SIG-M5 treated with dmso at 0.1 percent for 504 hours (cell line): ENCODE measurements at regions not wholly inside any gene's neighbourhood (a gene's known extent, or its start where the extent isn't known, plus 50 kb on each side); places are given as distances from the start of the nearest gene placed in this dataset.
"Not testable (repeated sequence)": the region's sequence is repeated elsewhere in the genome, so short reads cannot be mapped to it uniquely, and the experiment has no call there.

ENCODE experiments used
- DNase-seq: peaks from one replicate; lab custom pipeline; 2025; ENCODE audit not compliant: unreplicated experiment; lab: John Stamatoyannopoulos, UW

GRCh38 chr15:36161108-36161507 is 418.3 kb upstream of the CDIN1 start:
- DNase-seq: no peak

DNA sequence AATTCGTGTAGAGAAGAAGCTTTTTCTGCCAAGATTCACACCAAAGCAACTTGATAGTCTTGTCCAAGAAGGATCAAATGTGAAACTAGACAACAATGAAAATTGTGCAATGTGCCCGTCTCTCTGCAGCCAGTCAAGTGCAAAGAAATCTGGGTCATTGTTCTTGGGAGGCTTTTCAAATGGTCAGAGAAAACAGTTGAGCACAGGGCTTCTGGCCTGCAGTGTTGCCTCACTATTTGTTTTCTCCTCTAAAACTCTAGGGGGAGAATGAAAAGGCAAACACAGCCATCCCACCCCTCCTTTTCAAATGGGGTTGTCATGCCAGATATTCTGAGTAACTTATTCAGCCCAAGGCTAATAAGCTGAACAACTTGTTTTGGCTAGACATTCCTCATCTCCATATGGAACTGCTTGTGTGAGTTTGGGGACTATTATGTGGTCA is 417.6 kb upstream of the CDIN1 start:
- DNase-seq: no peak

- DNase-seq: not testable (repeated sequence)
Observed at GRCh38 chr15:36163983-36164382, 415.4 kb upstream of the CDIN1 start.

DNA sequence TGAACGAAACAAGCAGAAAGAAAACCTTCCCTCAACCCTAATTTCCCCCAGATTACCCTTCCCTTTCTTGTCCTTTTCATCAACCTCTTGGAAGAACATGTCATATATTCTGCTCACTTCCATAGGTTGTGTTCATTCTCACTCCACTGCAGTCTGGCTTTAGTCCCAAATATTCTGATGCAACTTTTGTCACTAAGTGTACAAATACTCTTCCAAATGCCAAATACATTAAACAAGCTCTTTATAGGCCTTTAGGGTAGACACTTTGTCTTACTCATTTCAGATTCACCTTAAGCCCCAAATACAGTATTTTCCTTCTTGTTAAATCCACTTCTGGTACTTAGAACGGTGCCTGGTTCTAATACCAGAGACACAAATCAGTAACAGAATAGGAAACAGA is 406.5 kb upstream of the CDIN1 start:
- DNase-seq: no peak

- no peak for DNase-seq
Observed at GRCh38 chr15:36175186-36175740, 404.2 kb upstream of the CDIN1 start.

GRCh38 chr15:36175741-36176291 is 403.6 kb upstream of the CDIN1 start:
- no peak for DNase-seq

DNA sequence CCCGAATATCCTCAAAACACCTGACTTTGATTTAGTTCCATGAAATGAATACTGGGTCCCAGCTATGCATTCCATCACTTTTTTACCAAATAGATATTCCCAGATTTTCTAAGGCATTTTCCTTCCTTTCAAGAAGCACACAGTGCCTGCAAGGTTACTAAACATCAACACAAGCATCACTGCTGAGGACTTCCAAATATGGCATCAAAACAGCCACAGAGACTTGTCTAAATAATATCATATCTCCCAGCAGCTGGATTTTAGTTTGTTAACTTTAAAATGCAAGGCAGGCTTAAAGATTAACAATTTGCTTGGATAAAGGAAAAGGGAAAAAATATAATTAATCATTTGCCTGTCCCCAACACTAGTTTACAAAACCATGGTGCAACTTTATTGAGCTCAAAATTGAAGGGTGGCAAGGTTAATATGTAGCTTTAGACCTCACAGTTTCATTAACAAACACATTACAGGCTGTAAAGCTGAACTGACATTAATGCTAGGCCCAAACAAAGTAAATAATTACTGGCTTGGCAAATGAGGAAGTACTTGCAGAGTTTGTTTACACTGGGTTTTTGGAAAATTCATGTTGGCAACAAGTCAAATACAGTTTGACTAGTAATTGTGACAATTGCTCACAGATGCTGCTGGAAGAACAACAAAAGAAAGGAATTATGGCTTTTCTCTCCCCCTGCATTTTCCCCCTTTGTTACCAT is 401.7 kb upstream of the CDIN1 start:
- DNase-seq: no peak

GRCh38 chr15:36178303-36178633 is 401.2 kb upstream of the CDIN1 start:
- no peak for DNase-seq

DNA sequence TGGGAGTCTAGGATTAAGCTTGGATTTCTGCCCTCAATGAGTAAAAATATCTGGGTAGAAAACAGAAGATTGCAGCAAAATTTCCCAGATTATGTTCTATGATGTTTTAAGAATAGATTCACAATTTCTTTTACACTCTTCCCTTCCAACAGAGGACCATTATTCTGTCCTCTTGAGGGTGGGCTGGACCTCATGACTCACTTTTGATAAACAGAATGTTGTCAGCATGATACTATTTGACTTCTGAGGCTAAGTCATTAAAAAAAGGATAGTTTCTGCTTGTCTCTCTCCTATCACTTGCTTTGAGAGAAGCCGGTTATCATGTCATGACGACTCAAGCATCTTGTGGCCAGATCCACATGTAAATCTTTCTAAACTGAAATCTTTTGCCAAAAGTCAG is 396.2 kb upstream of the CDIN1 start:
- DNase-seq: no peak

DNA sequence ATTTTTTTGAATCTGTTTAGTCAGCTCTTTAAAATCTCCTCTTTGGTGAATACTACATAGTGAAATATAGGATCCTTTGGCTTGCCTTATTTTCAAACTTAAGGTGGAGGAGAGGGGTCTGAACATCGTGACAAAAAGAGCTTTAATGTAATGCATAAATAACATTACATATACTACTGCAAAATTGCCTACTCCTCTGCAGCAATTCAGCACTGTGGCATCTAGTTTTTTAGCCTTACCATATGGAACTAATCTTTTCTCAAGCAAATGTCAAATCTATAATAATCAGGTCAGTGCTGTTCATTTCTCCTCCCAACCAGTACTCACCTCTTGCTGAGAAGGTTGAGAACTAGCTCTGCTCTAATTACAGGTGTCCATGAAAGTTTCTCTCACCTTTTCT is 394.0 kb upstream of the CDIN1 start:
- DNase-seq: no peak

DNA sequence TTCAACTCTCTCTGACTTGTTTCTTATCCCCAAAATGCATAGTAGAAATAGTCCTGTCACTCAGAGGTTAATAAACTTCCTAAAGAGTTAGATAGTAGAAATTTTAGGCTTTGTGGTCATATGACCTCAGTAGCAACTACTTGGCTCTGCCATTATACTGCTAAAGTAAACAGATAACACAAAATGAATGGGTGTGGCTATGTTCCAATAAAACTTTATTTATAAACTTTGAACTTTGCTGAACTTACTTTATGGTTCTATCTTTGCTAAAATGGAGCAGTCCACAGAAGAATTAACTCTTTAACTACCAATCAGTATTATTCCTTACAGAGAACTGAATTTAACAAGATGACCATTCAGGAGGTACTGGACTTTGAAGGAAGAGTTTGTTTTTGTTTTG is 393.6 kb upstream of the CDIN1 start:
- no peak for DNase-seq

GRCh38 chr15:36186376-36186775 is 393.1 kb upstream of the CDIN1 start:
- no peak for DNase-seq

GRCh38 chr15:36191459-36191858 is 388.0 kb upstream of the CDIN1 start:
- no peak for DNase-seq

GRCh38 chr15:36195361-36196007 is 383.9 kb upstream of the CDIN1 start:
- DNase-seq: not testable (repeated sequence)

DNA sequence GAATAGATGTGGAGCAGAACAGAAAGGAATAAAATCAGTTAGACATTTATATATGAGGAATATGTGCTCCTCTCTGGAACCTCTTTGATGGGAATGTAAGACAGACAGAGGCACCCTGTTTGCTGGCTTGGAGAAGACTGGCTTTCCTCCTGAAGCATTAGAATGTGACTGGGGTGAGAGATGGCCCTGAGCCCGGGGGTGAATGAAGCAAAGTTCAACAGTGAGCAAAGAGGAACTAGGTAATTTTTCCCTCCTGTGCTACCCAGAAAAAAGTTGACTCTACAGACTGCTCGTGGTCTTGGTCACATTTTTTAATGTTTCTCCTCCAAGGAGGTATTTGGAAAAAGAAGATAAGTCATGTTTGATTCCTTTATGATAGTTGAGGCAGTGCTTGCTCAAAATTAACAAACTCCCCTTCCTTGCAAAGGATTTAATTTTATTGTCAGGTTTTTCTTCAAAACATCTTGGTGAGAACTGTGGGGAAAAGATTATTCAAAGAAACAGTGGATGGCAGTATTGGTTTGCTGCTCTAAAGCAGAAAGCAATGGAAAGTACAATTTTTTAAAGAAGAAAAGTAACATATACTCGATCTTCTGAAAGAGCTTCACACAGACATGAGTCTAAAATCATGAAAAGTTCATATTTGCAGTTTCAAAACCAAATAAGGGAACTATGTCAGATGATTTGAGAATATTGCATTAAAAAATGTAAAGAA is 370.4 kb upstream of the CDIN1 start:
- no peak for DNase-seq

- no peak for DNase-seq
Observed at GRCh38 chr15:36210426-36210825, 369.0 kb upstream of the CDIN1 start.

- no peak for DNase-seq
Observed at GRCh38 chr15:36218322-36218721, 361.1 kb upstream of the CDIN1 start.

DNA sequence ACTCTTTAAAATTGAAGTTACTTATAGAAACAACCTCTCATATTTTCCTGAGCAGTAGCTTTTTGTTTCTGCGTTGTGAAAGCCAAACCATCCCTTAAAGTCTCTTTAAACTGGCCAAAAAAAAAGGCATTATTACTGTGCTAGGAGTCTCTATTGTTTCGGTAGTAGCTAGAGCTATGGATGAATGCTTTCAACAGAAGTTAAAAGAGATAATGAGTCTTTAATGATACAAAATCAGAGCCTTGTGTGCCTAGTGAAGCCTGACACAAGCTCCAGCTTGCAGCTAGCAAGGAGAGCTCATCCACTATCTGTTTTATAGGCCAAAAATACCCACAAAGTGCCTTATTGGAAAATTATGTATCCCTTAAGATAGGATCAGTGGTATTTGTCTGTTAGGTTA is 360.4 kb upstream of the CDIN1 start:
- DNase-seq: no peak

GRCh38 chr15:36221992-36222391 is 357.4 kb upstream of the CDIN1 start:
- no peak for DNase-seq

DNA sequence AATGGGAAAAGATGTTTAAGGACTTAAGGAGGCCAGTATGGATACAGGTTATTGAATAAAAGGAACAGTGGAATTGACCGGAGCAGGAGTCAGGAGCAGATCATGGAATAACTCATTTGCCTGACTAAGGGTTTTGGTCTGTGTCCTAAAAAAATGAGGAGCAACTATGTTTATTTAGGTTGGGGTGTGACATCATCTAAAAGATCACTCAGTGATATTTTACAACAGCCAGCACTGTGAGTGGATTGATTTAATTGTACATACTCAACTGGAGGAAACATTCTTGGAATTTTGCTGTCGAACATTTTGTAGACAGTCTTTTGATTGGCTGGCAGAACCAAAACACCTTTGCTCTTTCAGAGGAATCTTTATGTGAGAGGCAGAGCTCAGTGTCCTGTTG is 348.6 kb upstream of the CDIN1 start:
- DNase-seq: no peak

DNA sequence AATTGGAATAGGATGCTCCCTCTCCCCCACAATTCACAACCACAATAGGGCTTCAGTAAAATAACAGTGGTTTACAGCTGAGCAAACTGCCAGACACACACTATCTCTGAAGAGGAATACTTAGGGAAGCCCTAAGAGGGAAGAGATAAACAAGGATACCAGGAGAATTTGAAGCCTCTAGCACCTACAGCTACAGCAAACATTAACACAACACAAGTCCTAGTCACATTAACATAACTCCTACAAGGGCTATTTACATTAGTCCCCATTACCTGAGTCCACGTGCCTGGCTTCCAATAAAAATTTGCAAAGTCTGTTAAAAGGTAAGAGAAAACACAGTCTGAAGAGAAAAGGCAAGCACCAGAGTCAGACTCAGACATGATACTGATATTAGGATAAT is 346.9 kb upstream of the CDIN1 start:
- DNase-seq: no peak

GRCh38 chr15:36234743-36235142 is 344.7 kb upstream of the CDIN1 start:
- no peak for DNase-seq
